GM06990 (cell line): ENCODE measurements at regions not wholly inside any gene's neighbourhood (a gene's known extent, or its start where the extent isn't known, plus 50 kb on each side); places are given as distances from the start of the nearest gene placed in this dataset.
"Not testable (repeated sequence)": the region's sequence is repeated elsewhere in the genome, so short reads cannot be mapped to it uniquely, and the experiment has no call there.

Source experiments
- DNase-seq: peaks from one replicate; pipeline ENCODE4 v3.0.0-alpha.2; 2011; ENCODE audit not compliant: insufficient read length; ENCODE audit errors: extremely low read depth
- H3K27me3 ChIP-seq: replicated peaks from 2 replicates; pipeline ENCODE4 v1.6.0; 2011; ENCODE audit warnings: low read length; ENCODE audit not compliant: control insufficient read depth, insufficient read depth
- H3K36me3 ChIP-seq: 2 replicates; pipeline ENCODE4 v1.5.1; 2011; ENCODE audit warnings: low read length; ENCODE audit not compliant: control insufficient read depth, insufficient read depth
- H3K4me3 ChIP-seq: replicated peaks from 2 replicates; pipeline ENCODE4 v1.5.1; 2011; ENCODE audit warnings: low read depth, mild to moderate bottlenecking, control low read depth, low read length
- CTCF ChIP-seq: IDR thresholded peaks from 2 replicates; pipeline ENCODE4 v1.5.1; 2011; ENCODE audit warnings: low read length, control low read depth, mild to moderate bottlenecking, inconsistent platforms; ENCODE audit not compliant: insufficient read depth, poor library complexity, severe bottlenecking

GRCh38 chr9:78714576-78714975, 417.7 kb downstream of the PSAT1 start:
- H3K36me3 ChIP-seq, result no peaks in the 10 kb centered on the region
- H3K4me3 ChIP-seq, result no peak overlapping the region
- DNase-seq, result no peak
- no peak for TF ChIP-seq CTCF
- no peaks in the 10 kb centered on the region; the same call in 1 of the 2 replicates for H3K27me3 ChIP-seq

GRCh38 chr9:78719029-78719428, 422.1 kb downstream of the PSAT1 start:
- H3K27me3 ChIP-seq, H3K4me3 ChIP-seq, DNase-seq, H3K36me3 ChIP-seq: not testable (repeated sequence)

GRCh38 chr9:78724896-78725295, 428.0 kb downstream of the PSAT1 start:
- H3K4me3 ChIP-seq, result no peak overlapping the region
- H3K36me3 ChIP-seq, result no peaks in the 10 kb centered on the region
- DNase-seq, result no peak
- no peak for TF ChIP-seq CTCF
- no peaks in the 10 kb centered on the region for H3K27me3 ChIP-seq

GRCh38 chr9:78725503-78725902, 428.6 kb downstream of the PSAT1 start:
- DNase-seq, result no peak
- Histone ChIP-seq H3K36me3 (no peaks in the 10 kb centered on the region), H3K27me3 (no peaks in the 10 kb centered on the region), H3K4me3 (no peak overlapping the region)
- TF ChIP-seq CTCF, result no peak

GRCh38 chr9:78745331-78745730, 448.4 kb downstream of the PSAT1 start:
- no peak for DNase-seq
- no peak for TF ChIP-seq CTCF
- Histone ChIP-seq H3K27me3 (no peaks in the 10 kb centered on the region), H3K36me3 (no peaks in the 10 kb centered on the region), H3K4me3 (no peak overlapping the region)

GRCh38 chr9:78746010-78746409, 449.1 kb downstream of the PSAT1 start:
- TF ChIP-seq CTCF, result no peak
- DNase-seq, result no peak
- Histone ChIP-seq H3K27me3 (no peaks in the 10 kb centered on the region), H3K36me3 (no peaks in the 10 kb centered on the region), H3K4me3 (no peak overlapping the region)
